Left lung (tissue), 4 donors: ENCODE measurements at regions not wholly inside any gene's neighbourhood (a gene's known extent, or its start where the extent isn't known, plus 50 kb on each side); places are given as distances from the start of the nearest gene placed in this dataset.

Experiments used
- ATAC-seq: fragments of 200-7000 bp; cut with Tn5 transposase; one replicate; pipeline ENCODE4 v1.9.1; 2020; ENCODE audit warnings: moderate library complexity
- DNase-seq, 4 donors: peaks; one replicate each; pipeline ENCODE4 v3.0.0-alpha.2; 2013 to 2020
- H3K27ac ChIP-seq, 2 donors: fragments of 200-600 bp; sonication (generic) in 1 of 2; one replicate each; pipeline versions ENCODE4 v1.5.0 to v1.8.0; 2020 to 2021
- H3K27me3 ChIP-seq, 2 donors: fragments of 200-600 bp; sonication (generic) in 1 of 2; one replicate each; pipeline versions ENCODE4 v1.5.0 to v1.8.0; 2020 to 2021
- H3K36me3 ChIP-seq, 2 donors: fragments of 200-600 bp; sonication (generic) in 1 of 2; one replicate each; pipeline versions ENCODE4 v1.5.0 to v1.8.0; 2020 to 2021
- H3K4me1 ChIP-seq, 2 donors: fragments of 200-600 bp; one replicate each; pipeline ENCODE4 v1.8.0; 2021
- H3K4me3 ChIP-seq, 2 donors: fragments of 200-600 bp; sonication (generic) in 1 of 2; one replicate each; pipeline versions ENCODE4 v1.5.0 to v1.8.0; 2020 to 2021; ENCODE audit warnings: mild to moderate bottlenecking in 1 of 2
- H3K9me3 ChIP-seq, 2 donors: fragments of 200-600 bp; sonication (generic) in 1 of 2; one replicate each; pipeline versions ENCODE4 v1.5.0 to v1.8.0; 2020 to 2021
- CTCF ChIP-seq, 2 donors: fragments of 200-600 bp; sonication (generic) in 1 of 2; IDR thresholded peaks; one replicate each; pipeline versions ENCODE4 v1.5.0 to v1.8.0; 2021; ENCODE audit warnings: antibody characterized with exemption in 2 of 2
- intact Hi-C, 2 donors: fragments of 100-400 bp; cut with DNase I; formaldehyde crosslinking; loops; one replicate each; pipeline versions ENCODE4 v1.11.2 to v1.14.2; 2022
- donor health status: DM: no; HTN: yes; CAD: no.
- donor health status: DM: no; HTN: no; CAD: no.

- TF ChIP-seq CTCF (IDR thresholded peaks at IDR 0.05): no peak
- no peaks in the 10 kb centered on the region for H3K9me3 ChIP-seq
- no peaks in the 10 kb centered on the region for H3K36me3 ChIP-seq
- DNase-seq (no peak), ATAC-seq (no peak)
- peak overlapping the region in 1 of 2 donors; percentile 74 for H3K27ac ChIP-seq
- intact Hi-C loops: no loop called here
- H3K27me3 ChIP-seq: peaks cover 0 to 13% of the 10 kb centered on the region in 2 donors
- H3K4me3 ChIP-seq: no peak overlapping the region
- peaks cover 49 to 82% of the 10 kb centered on the region in 2 donors for H3K4me1 ChIP-seq
These were observed 66.6 kb upstream of the STEAP1B start for GRCh38 chr7:22566592-22566991.

GRCh38 chr7:22566176-22566575 is 66.2 kb upstream of the STEAP1B start:
- no peak for DNase-seq
- no peak overlapping the region for H3K4me3 ChIP-seq
- peaks cover 0 to 13% of the 10 kb centered on the region in 2 donors for H3K27me3 ChIP-seq
- peak overlapping the region in 1 of 2 donors; percentile 74 for H3K27ac ChIP-seq
- peaks cover 53 to 82% of the 10 kb centered on the region in 2 donors for H3K4me1 ChIP-seq
- H3K36me3 ChIP-seq: no peaks in the 10 kb centered on the region
- H3K9me3 ChIP-seq: no peaks in the 10 kb centered on the region
- intact Hi-C loops: no loop called here
- TF ChIP-seq CTCF (IDR thresholded peaks at IDR 0.05): no peak
- no peak for ATAC-seq

- Histone ChIP-seq H3K4me1 (peaks cover 58 to 81% of the 10 kb centered on the region in 2 donors), H3K27ac (peak overlapping the region; percentile 46 to 74)
These were observed 65.4 kb upstream of the STEAP1B start for GRCh38 chr7:22565315-22565811.

GRCh38 chr7:22564511-22565045 is 64.6 kb upstream of the STEAP1B start:
- no peak for TF ChIP-seq CTCF (IDR thresholded peaks at IDR 0.05)
- Histone ChIP-seq H3K9me3 (no peaks in the 10 kb centered on the region), H3K27ac (peak overlapping the region; percentile 46 to 74), H3K27me3 (peaks cover 0 to 13% of the 10 kb centered on the region in 2 donors), H3K4me3 (no peak overlapping the region), H3K36me3 (no peaks in the 10 kb centered on the region), H3K4me1 (peaks cover 56 to 77% of the 10 kb centered on the region in 2 donors)
- peak; percentile 3 for ATAC-seq
- no peak for DNase-seq
- intact Hi-C loops: no loop called here

More at GRCh38 chr7:22565315-22565811, 65.4 kb upstream of the STEAP1B start:
- Histone ChIP-seq H3K9me3 (no peaks in the 10 kb centered on the region), H3K4me3 (no peak overlapping the region), H3K27me3 (peaks cover 0 to 13% of the 10 kb centered on the region in 2 donors), H3K36me3 (no peaks in the 10 kb centered on the region)
- ATAC-seq (peak; percentile 31), DNase-seq (peak in 1 of 4 donors; percentile 56)
- TF ChIP-seq CTCF (IDR thresholded peaks at IDR 0.05): no peak
- intact Hi-C loops: no loop called here

GRCh38 chr7:22563621-22564241 is 63.7 kb upstream of the STEAP1B start:
- intact Hi-C loops: no loop called here
- Histone ChIP-seq H3K4me1 (peaks cover 56 to 69% of the 10 kb centered on the region in 2 donors), H3K27ac (peak overlapping the region; percentile 46 to 74), H3K27me3 (peaks cover 0 to 13% of the 10 kb centered on the region in 2 donors), H3K36me3 (no peaks in the 10 kb centered on the region), H3K9me3 (no peaks in the 10 kb centered on the region), H3K4me3 (no peak overlapping the region)
- DNase-seq: no peak
- ATAC-seq: no peak
- no peak for TF ChIP-seq CTCF (IDR thresholded peaks at IDR 0.05)
